Panc1 (cell line): ENCODE measurements at regions not wholly inside any gene's neighbourhood (a gene's known extent, or its start where the extent isn't known, plus 50 kb on each side); places are given as distances from the start of the nearest gene placed in this dataset.

Experiments used
- ATAC-seq: fragments of 200-7000 bp; cut with Tn5 transposase; 2 replicates; pipeline ENCODE4 v1.9.1; 2020; ENCODE audit warnings: mild to moderate bottlenecking, moderate library complexity
- BruUV-seq: library from RNA; stranded (reverse); fragments of 400-500 nt; replicated peaks from 2 replicates; lab custom pipeline; 2021; lab: Mats Ljungman, UMichigan
- CTCF ChIA-PET: fragments of 300-600 bp; sonication (Branson Sonifier 250); formaldehyde crosslinking; loops from one replicate; lab custom pipeline; 2022; ENCODE audit warnings: antibody characterized with exemption; lab: Charles Lee
- POLR2A ChIA-PET: fragments of 300-600 bp; sonication (Branson Sonifier 250); formaldehyde crosslinking; loops from one replicate; lab custom pipeline; 2022; ENCODE audit warnings: antibody characterized with exemption; lab: Charles Lee
- DNase-seq: peaks from one replicate; pipeline ENCODE4 v3.0.0-alpha.2; 2010; ENCODE audit warnings: low read depth, low spot score
- H3K27ac ChIP-seq: 2 replicates; pipeline ENCODE4 v1.5.1; 2011; ENCODE audit warnings: mild to moderate bottlenecking, low read length, inconsistent platforms
- H3K27me3 ChIP-seq: fragments of 200-500 bp; sonication (Bioruptor generic); 2 replicates; pipeline ENCODE4 v1.6.0; 2014; ENCODE audit warnings: low read length, inconsistent platforms; ENCODE audit not compliant: control insufficient read depth, insufficient read depth
- H3K36me3 ChIP-seq: fragments of 200-500 bp; sonication (Bioruptor generic); 2 replicates; pipeline ENCODE4 v1.5.1; 2014; ENCODE audit warnings: inconsistent platforms, mild to moderate bottlenecking, low read length, moderate library complexity; ENCODE audit not compliant: control insufficient read depth, insufficient read depth
- H3K4me1 ChIP-seq: 2 replicates; pipeline ENCODE4 v1.5.1; 2011; ENCODE audit warnings: inconsistent platforms, mild to moderate bottlenecking, low read length, moderate library complexity; ENCODE audit not compliant: control insufficient read depth, insufficient read depth
- H3K4me3 ChIP-seq, 2 experiments: 2 replicates each; pipeline ENCODE4 v1.5.1; 2011 to 2012; ENCODE audit warnings: low read depth in 2 of 2, low read length in 2 of 2, mild to moderate bottlenecking in 2 of 2, inconsistent platforms in 1 of 2, moderate library complexity in 1 of 2
- H3K9me3 ChIP-seq: fragments of 200-500 bp; sonication (Bioruptor generic); 2 replicates; pipeline ENCODE4 v1.5.1; 2014; ENCODE audit warnings: low read depth, mild to moderate bottlenecking, inconsistent platforms, low read length, moderate library complexity; ENCODE audit not compliant: control insufficient read depth, insufficient read depth
- CTCF ChIP-seq: fragments of 450-650 bp; IDR thresholded peaks from 2 replicates; pipeline ENCODE4 v1.5.1; 2017; ENCODE audit warnings: mild to moderate bottlenecking
- POLR2AphosphoS5 ChIP-seq: IDR thresholded peaks from 2 replicates; pipeline ENCODE4 v1.6.1; 2012; ENCODE audit warnings: mild to moderate bottlenecking, low read depth, low read length, moderate library complexity
- REST ChIP-seq, 2 experiments: IDR thresholded peaks; 2 replicates each; pipeline ENCODE4 v1.6.1; 2011 to 2012; ENCODE audit warnings: low read depth in 2 of 2, control low read depth in 1 of 2, low read length in 1 of 2, mild to moderate bottlenecking in 1 of 2, moderate library complexity in 1 of 2; ENCODE audit not compliant: insufficient read depth in 1 of 2
- SIN3A ChIP-seq: IDR thresholded peaks from 2 replicates; pipeline ENCODE4 v1.6.1; 2012; ENCODE audit warnings: low read depth, mild to moderate bottlenecking, low read length, moderate library complexity, borderline replicate concordance; ENCODE audit not compliant: insufficient read depth
- TCF7L2 ChIP-seq: IDR thresholded peaks from 2 replicates; pipeline ENCODE4 v1.6.1; 2011; ENCODE audit warnings: mild to moderate bottlenecking, low read depth, low read length, inconsistent platforms
- in situ Hi-C: cut with HindIII; loops from 2 replicates; pipeline ENCODE4 v1.10.0; 2016; ENCODE audit warnings: low sequenced_read_pairs, low pct_unique_long_range_greater_than_20kb
- intact Hi-C: fragments of 100-400 bp; cut with micrococcal nuclease; formaldehyde crosslinking; loops from one replicate; pipeline ENCODE4 v1.10.0; 2022; ENCODE audit not compliant: unreplicated experiment

GRCh38 chr2:53407363-53408080 lies 360.1 kb upstream of the CHAC2 start:
- intact Hi-C loops (no loop called here), in situ Hi-C loops (no loop called here)
- CTCF ChIA-PET, result no interaction called here
- DNase-seq (no peak), ATAC-seq (no peak)
- no peak overlapping the region for H3K27ac ChIP-seq
- no peaks in the 10 kb centered on the region for H3K27me3 ChIP-seq
- no peaks in the 10 kb centered on the region for H3K4me1 ChIP-seq
- no TSS peak for BruUV-seq
- no peaks in the 10 kb centered on the region for H3K36me3 ChIP-seq
- no peaks in the 10 kb centered on the region for H3K9me3 ChIP-seq
- no peak for TF ChIP-seq TCF7L2
- H3K4me3 ChIP-seq, result no peak overlapping the region
- POLR2A ChIA-PET, result no interaction called here

- peak; percentile 62 for ATAC-seq
- H3K36me3 ChIP-seq, result no peaks in the 10 kb centered on the region
- intact Hi-C loops, result no loop called here
- no peak overlapping the region for H3K4me3 ChIP-seq
- no peak for TF ChIP-seq TCF7L2
- TF ChIP-seq CTCF, result no peak
- TF ChIP-seq POLR2AphosphoS5, result no peak
- no peak for TF ChIP-seq REST (IDR thresholded peaks at IDR 0.05; ENCODE audit: insufficient read depth in 1 of 2, low read depth in 2 of 2, low read length in 1 of 2)
- TF ChIP-seq SIN3A, result no peak
- CTCF ChIA-PET, result no interaction called here
- no peaks in the 10 kb centered on the region for H3K9me3 ChIP-seq
- H3K27me3 ChIP-seq, result no peaks in the 10 kb centered on the region
- POLR2A ChIA-PET, result no interaction called here
- no peaks in the 10 kb centered on the region for H3K4me1 ChIP-seq
- DNase-seq, result peak; percentile 27
- H3K27ac ChIP-seq, result no peak overlapping the region
- in situ Hi-C loops, result no loop called here
- no TSS peak for BruUV-seq
These were observed 363.7 kb upstream of the CHAC2 start for GRCh38 chr2:53403792-53404413.

- no peak overlapping the region for H3K27ac ChIP-seq
- no peaks in the 10 kb centered on the region for H3K27me3 ChIP-seq
- no peaks in the 10 kb centered on the region for H3K4me1 ChIP-seq
- CTCF ChIA-PET, result no interaction called here
- intact Hi-C loops (no loop called here), in situ Hi-C loops (no loop called here)
- no TSS peak for BruUV-seq
- no peak for DNase-seq
- POLR2A ChIA-PET, result no interaction called here
- H3K4me3 ChIP-seq, result no peak overlapping the region
- H3K9me3 ChIP-seq, result no peaks in the 10 kb centered on the region
- TF ChIP-seq REST (IDR thresholded peaks at IDR 0.05; ENCODE audit: insufficient read depth in 1 of 2, low read depth in 2 of 2, low read length in 1 of 2) (no peak), SIN3A (no peak), POLR2AphosphoS5 (no peak), CTCF (no peak)
- no peaks in the 10 kb centered on the region for H3K36me3 ChIP-seq
- no peak for ATAC-seq
These were observed 370.5 kb upstream of the CHAC2 start for GRCh38 chr2:53397085-53397484.
